ENCODE measurements at regions not wholly inside any gene's neighbourhood (a gene's known extent, or its start where the extent isn't known, plus 50 kb on each side); places are given as distances from the start of the nearest gene placed in this dataset.
"Not testable (repeated sequence)": the region's sequence is repeated elsewhere in the genome, so short reads cannot be mapped to it uniquely, and the experiment has no call there.

- no peak for DNase-seq
These were observed 336.3 kb downstream of the PPP1R3A start for GRCh38 chr7:113582471-113582870.

DNA sequence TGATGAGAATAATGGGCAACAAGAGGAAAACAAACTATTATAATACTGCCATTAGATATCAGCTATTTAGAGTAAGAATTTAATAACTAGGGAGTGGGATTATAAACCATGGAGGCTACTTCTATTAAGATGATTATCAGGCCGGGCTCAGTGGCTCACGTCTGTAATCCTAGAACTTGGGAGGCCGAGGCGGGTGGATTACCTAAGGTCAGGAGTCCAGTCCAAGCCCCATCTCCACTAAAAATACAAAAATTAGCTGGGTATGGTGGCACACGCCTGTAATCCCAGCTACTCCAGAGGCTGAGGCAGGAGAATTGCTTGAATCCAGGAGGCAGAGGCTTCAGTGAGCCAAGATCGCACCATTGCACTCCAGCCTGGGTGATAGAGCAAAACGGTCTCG, 355.6 kb downstream of the PPP1R3A start:
- not testable (repeated sequence) for DNase-seq

DNA sequence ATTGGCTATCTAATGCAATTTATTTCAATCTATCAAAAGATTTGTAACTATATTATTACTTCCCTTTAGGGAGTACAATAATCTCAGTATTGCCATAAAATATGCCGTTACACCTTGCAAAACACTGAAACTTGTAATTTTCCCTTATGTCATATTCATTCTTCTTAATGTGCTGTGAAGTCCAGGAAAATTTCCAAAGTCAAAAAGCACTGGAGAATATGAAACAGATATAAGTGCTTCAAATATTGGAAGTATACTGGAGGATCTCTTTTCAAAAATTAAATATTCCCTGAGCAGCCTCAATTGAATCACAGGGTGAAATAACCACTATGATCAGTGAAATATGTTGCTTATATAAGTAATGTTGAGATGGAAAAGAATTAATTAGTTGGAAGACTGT, 356.0 kb downstream of the PPP1R3A start:
- DNase-seq: no peak

- DNase-seq: no peak
These were observed 356.6 kb downstream of the PPP1R3A start for GRCh38 chr7:113562242-113562641.

DNA sequence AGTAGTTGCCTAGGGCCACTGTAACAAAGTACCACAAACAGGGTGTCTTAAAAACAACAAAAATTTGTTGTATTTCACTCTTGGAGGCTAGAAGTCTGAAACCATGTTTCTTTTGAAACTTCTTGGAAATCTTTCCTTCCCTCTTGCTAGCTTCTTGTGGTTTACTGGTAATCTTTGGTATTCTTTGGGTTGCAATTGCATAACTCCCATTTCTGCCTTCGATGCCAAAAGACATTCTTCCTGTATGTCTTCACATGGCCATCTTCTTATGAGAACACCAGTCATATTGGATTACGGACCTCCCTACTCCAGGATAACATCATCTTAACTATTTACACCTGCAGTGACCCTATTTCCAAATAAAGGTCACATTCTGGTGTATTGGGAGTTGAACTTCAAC, 357.4 kb downstream of the PPP1R3A start:
- no peak for DNase-seq

DNA sequence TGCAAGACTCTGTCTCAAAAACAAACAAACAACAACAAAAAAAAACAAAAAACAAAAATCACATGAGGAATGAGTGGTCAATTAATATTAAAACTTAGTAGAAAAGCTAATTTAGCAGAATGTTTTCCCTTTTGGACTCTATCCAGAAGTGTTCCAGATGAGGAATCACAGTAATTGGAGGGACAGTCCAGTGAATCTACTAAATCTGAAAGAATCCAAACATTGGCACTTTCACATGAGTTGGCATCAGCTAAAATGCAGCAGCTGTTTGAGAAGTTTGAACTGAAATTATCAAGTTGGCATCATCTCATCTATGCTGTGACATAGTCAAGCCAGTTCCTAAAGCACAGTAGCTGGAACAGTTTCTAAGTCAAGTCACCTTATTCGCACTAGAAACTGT, 367.8 kb downstream of the PPP1R3A start:
- DNase-seq: no peak

DNA sequence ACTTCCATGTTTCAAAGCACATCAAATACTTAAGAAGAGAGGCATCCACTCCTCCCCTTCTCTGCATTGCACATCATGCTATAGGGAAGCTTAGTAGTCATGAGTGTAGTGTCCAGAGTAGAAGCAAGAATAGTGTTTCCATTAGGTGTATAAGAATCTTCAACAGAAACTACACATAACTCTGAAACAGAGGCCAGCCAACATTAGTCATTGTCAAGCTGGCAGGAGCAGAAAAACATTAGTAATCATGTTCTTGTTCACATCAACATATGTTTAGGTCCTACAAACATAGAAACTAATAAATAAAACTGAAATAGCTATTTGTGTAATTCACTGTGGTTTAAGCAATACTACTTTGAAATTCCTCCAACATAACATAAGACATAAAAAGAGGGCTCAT, 370.2 kb downstream of the PPP1R3A start:
- no peak for DNase-seq

DNA sequence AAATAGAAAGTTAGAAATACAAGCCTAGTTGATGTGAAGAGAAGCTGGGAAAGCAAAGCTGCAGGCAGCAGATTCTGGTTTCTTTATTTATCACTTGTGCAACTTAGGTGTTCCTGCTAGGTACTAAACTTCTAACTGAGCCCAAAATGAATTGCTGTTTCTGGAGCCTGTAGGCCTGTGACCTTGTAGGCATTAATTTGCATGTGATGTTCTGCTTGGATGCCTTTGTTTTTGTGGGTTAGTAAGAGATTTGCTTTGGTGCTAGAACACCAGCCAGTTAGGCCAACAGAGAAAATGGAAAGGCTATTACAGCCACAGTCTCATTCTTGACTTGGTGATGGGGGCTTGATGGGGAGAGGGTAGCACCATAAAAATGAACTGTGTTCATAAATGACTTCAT, 370.7 kb downstream of the PPP1R3A start:
- DNase-seq: no peak

- no peak for DNase-seq
These were observed 397.3 kb downstream of the PPP1R3A start for GRCh38 chr7:113521468-113521867.

- no peak for DNase-seq
These were observed 399.3 kb downstream of the PPP1R3A start for GRCh38 chr7:113519472-113519871.

GRCh38 chr7:113504691-113505090, 386.3 kb upstream of the SMIM30 start:
- no peak for DNase-seq

GRCh38 chr7:113504142-113504541, 385.8 kb upstream of the SMIM30 start:
- DNase-seq: no peak

DNA sequence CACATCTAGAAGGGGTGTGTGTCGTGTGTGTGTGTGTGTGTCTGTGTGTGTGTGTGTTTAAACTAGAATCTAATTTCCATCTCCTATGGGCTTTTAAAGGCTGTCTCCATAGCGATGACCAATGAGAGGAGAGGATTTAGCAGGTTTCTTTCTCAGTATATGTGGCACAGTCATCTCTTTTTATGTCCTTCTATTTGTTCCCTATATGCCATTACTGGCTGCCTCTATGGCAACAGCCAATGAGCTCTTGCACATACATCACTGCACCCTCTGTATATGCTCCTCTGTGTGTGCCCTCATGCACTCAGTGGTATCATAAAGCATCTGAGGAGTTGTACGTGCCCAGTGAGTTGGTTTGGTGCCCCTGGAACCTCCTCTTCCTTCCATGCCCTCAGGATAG, 378.2 kb upstream of the SMIM30 start:
- not testable (repeated sequence) for DNase-seq

GRCh38 chr7:113494797-113495566, 376.6 kb upstream of the SMIM30 start:
- not testable (repeated sequence) for DNase-seq

GRCh38 chr7:113491305-113491704, 373.0 kb upstream of the SMIM30 start:
- DNase-seq: no peak

DNA sequence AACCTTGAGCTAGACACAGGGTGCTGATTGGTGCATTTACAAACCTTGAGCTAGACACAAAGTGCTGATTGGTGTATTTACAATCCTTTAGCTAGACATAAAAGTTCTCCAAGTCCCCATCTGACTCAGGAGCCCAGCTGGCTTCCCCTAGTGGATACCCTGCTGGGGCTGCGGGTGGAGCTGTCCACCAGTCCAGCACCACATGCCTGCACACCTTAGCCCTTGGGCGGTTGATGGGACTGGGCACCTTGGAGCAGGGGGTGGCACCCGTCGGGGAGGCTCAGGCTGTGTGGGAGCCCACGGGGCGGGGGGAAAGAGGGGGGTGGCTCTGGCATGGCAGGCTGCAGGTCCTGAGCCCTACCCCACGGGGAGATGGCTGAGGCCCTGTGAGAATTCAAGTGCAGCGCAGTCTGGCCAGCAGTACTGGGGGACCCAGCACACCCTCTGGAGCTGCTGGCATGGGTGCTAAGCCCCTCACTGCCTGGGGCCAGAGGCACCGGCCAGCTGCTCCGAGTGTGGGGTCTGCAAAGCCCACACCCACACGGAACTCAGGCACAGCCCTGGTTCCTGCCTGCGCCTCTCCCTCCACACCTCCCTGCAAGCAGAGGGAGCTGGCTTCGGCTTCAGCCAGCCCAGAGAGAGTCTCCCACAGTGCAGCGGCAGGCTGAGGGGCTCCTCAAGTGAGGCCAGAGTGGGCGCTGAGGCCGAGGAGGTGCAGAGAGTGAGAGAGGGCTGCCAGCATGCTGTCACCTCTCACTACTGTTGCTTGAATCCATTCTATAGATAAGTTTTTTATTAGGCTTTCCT, 369.8 kb upstream of the SMIM30 start:
- no peak for DNase-seq

DNA sequence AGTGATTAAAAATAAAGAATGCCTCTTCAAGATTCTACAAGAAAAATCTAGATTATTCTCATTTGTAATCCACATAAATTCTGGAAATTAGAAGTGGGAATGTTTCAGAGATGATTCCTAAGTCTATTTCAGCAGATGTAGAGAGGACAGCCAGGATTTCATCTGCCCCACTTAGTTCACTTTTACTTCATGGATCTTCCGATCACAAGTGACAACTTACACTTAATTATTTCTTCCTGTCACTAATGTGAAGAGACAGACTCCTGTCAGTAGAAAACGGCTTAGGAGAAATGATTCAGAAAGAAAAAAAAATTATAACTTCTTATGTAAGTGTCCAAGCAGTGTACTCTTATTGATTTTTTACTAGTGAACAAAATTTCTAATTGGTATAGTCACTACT, 368.2 kb upstream of the SMIM30 start:
- DNase-seq: no peak

DNA sequence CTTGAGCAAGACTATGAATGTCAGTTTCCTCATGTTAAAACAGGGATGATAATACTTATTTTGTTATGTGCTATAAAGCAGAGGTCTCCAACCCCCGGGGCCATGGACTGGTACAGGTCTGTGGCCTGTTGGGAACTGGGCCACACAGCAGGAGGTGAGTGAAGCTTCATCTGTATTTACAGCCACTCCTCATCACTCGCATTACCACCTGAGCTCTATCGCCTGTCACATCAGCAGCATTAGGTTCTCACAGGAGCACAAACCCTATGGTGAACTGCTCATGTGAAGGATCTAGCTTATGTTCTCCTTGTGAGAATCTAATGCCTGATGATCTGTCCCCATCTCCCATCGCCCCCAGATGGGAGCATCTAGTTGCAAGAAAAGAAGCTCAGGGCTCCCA, 365.3 kb upstream of the SMIM30 start:
- DNase-seq: no peak

- DNase-seq: no peak
These were observed 362.2 kb upstream of the SMIM30 start for GRCh38 chr7:113480537-113480936.

DNA sequence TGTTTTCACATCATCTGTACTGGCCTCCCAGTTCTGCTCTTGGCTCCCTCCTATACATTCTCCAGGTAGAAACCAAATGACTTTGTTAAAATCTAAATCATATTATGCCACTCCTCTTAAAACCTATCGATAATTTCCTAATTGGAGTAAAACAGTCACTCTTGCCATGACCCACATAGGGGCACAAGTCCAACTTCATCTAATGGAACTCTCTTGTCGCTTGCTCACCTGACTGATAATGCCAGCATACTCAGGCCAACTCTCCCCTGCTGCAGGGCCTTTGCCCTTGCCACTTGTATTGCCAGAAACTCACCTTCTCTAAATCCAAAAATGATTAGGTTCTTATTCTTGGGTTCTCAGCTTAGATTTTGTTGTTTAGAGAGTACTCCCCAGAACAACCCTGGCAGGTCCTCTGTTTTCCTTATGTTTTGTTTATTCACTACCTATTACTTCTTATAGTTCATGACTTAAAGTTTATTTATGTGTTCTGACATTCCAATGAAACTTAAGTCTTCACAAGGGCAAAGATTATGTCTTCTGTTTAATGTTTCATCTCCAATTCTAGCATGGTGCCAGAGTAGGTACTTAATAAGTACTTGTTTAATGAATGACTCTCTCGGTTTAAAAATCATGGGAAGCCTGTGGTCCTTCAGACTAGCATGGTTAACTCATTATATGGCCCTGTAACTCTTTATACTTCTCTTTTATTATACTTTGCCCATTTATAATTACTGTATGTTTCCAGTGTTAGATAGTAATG, 345.9 kb upstream of the SMIM30 start:
- DNase-seq: no peak

DNA sequence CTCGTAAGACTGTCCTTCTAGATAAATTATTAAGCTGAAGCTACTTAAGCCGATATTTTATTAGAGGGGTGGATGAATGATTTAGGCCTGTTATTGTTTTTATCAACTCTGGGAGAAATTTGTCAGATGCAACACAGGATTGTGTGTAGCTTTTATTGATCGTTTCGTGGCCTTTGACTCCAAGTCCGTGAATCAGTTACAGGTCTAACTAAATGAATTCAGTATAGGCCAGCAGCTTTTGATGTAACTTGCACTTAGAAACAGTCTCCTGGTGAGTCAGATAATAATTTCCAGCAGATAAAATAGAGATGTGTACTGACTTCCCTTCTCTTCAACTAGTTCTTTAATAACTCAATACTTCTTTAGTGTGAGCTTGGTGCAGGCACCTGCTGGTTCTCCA, 341.7 kb upstream of the SMIM30 start:
- DNase-seq: no peak

- DNase-seq: no peak
These were observed 338.2 kb upstream of the SMIM30 start for GRCh38 chr7:113456533-113456932.

DNA sequence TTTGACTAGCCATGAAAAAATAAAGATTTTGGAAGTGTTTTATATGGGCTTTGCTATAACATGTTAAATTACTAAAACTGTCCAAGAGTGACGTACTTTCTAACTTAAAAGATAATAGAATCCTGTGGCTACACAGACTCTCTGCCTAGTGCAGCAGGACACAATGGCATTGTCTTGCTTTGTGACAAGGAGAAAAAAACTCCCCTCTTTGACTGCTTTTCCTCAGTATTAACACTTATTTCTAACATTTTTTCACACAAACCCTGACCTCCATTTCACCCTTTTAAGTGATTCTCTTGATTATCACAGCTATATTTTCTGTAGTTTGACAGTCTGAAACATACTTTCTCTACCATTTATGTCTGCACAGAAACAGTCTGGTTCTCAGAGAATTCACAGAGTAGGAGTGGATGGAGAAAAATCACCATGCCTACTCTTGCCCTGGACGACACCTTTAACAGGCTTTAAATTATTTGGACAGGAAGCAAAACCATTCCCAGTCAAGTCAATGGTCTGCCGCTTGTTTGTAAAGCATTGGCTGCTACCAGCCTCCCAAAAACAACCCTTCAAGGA, 336.3 kb upstream of the SMIM30 start:
- no peak for DNase-seq
